ENCODE measurements at regions not wholly inside any gene's neighbourhood (a gene's known extent, or its start where the extent isn't known, plus 50 kb on each side); places are given as distances from the start of the nearest gene placed in this dataset.

- Histone ChIP-seq H3K36me3 (no peaks in the 10 kb centered on the region), H3K9me3 (no peaks in the 10 kb centered on the region), H3K4me3 (no peak overlapping the region), H3K4me1 (no peaks in the 10 kb centered on the region), H3K27ac (no peak overlapping the region), H3K27me3 (no peaks in the 10 kb centered on the region)
- WGBS, 2 donors (ENCODE audit: low coverage in 1 of 2) = 69 to 77% methylated on average over 2 of the region's 2 CpGs
- ATAC-seq = no peak
- TF ChIP-seq EP300 (IDR thresholded peaks at IDR 0.05) (no peak), CTCF (IDR thresholded peaks at IDR 0.05) (no peak), POLR2A (IDR thresholded peaks at IDR 0.05) (no peak)
Measured at GRCh38 chr13:90954605-90955195, 392.8 kb upstream of the MIR17HG start.

GRCh38 chr13:90956031-90956430 lies 391.5 kb upstream of the MIR17HG start:
- ATAC-seq = no peak
- Histone ChIP-seq H3K4me1 (no peaks in the 10 kb centered on the region), H3K27me3 (no peaks in the 10 kb centered on the region), H3K4me3 (no peak overlapping the region), H3K36me3 (no peaks in the 10 kb centered on the region), H3K9me3 (no peaks in the 10 kb centered on the region), H3K27ac (no peak overlapping the region)
- no peak for TF ChIP-seq EP300 (IDR thresholded peaks at IDR 0.05)
- no peak for TF ChIP-seq CTCF (IDR thresholded peaks at IDR 0.05)
- TF ChIP-seq POLR2A (IDR thresholded peaks at IDR 0.05) = no peak
- no peak for TF ChIP-seq POLR2AphosphoS5 (IDR thresholded peaks at IDR 0.05)
- 36 to 44% methylated on average over 1 of the region's 1 CpG for WGBS, 2 donors (ENCODE audit: low coverage in 1 of 2)

DNA sequence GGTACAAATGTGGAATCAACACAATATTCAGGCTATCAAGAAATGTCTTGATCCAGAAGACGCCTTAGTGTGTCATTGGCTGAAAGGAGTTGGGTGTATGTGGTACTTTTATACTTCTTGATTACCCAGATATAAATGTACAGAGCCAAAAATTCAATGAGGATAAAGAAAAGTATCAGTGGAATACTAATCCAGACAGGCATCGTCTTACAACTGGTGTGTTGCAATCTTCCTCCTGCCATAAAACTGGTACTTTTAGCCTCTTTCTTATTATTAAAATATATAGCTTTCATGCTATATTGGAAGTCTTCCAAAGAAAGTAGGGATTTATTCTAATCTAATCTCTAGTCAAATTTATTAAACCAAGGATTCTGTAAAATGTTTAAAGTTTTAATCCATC lies 388.6 kb upstream of the MIR17HG start:
- Histone ChIP-seq H3K27me3 (no peaks in the 10 kb centered on the region), H3K4me1 (no peaks in the 10 kb centered on the region), H3K4me3 (no peak overlapping the region), H3K9me3 (no peaks in the 10 kb centered on the region), H3K36me3 (no peaks in the 10 kb centered on the region), H3K27ac (no peak overlapping the region)
- no peak for TF ChIP-seq CTCF (IDR thresholded peaks at IDR 0.05)
- no peak for TF ChIP-seq EP300 (IDR thresholded peaks at IDR 0.05)
- no peak for TF ChIP-seq POLR2A (IDR thresholded peaks at IDR 0.05)
- no peak for TF ChIP-seq POLR2AphosphoS5 (IDR thresholded peaks at IDR 0.05)
- ATAC-seq = no peak
- 80 to 90% methylated on average over 2 of the region's 2 CpGs for WGBS, 2 donors (ENCODE audit: low coverage in 1 of 2)

GRCh38 chr13:90968166-90968904 lies 379.2 kb upstream of the MIR17HG start:
- no peaks in the 10 kb centered on the region for H3K9me3 ChIP-seq
- WGBS, 2 donors (ENCODE audit: low coverage in 1 of 2) = 27 to 59% methylated on average over 1 to 2 of the region's 2 CpGs

More at GRCh38 chr13:90968166-90968904, 379.2 kb upstream of the MIR17HG start:
- no peaks in the 10 kb centered on the region for H3K4me1 ChIP-seq
- no peak for ATAC-seq
- H3K27me3 ChIP-seq = no peaks in the 10 kb centered on the region
- no peaks in the 10 kb centered on the region for H3K36me3 ChIP-seq
- no peak overlapping the region for H3K4me3 ChIP-seq
- no peak overlapping the region for H3K27ac ChIP-seq
- TF ChIP-seq CTCF (IDR thresholded peaks at IDR 0.05) (peak in 1 of 4 experiments; percentile 27), EP300 (IDR thresholded peaks at IDR 0.05) (no peak), POLR2A (IDR thresholded peaks at IDR 0.05) (no peak), POLR2AphosphoS5 (IDR thresholded peaks at IDR 0.05) (no peak)

Data from gastroesophageal sphincter (tissue), 4 donors.